ENCODE measurements at regions not wholly inside any gene's neighbourhood (a gene's known extent, or its start where the extent isn't known, plus 50 kb on each side); places are given as distances from the start of the nearest gene placed in this dataset.

DNA sequence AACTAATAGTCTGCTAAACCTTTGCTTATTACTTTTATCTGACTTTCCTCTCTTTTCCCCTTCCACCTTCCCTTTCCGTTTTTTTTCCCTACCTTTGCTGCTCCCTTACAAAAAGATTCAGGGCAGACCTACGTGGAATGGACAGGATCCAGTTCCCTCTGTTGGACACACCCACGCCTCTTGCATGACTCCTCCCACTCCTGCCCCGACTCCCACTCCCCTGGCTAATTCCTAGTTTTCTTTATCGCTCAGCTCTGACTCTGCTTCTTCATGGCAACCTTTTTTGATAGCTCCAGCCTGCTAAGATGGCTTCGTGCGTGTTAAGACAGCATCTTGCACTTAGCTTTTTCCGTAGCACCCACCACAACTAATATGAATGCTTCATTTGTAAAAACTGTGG, 715.6 kb upstream of the NRSN1 start:
- Histone ChIP-seq H3K9me2 (ENCODE audit: insufficient read depth, low read length) (no peaks in the 10 kb centered on the region), H3K4me3 (ENCODE audit: low read length) (no peak overlapping the region), H3K79me2 (replicated peaks; ENCODE audit: insufficient read depth, low read length) (no peaks in the 10 kb centered on the region), H3K9ac (ENCODE audit: low read length) (no peak overlapping the region), H3K27me3 (ENCODE audit: insufficient read depth, low read depth, low read length) (no peaks in the 10 kb centered on the region), H2AFZ (ENCODE audit: low read depth, low read length) (no peak overlapping the region), H3K9me3 (ENCODE audit: low read length) (no peaks in the 10 kb centered on the region), H3K27ac (ENCODE audit: low read length) (no peak overlapping the region), H3K4me2 (ENCODE audit: low read length) (no peak overlapping the region), H3K36me3 (ENCODE audit: insufficient read depth, low read length) (no peaks in the 10 kb centered on the region), H4K20me1 (ENCODE audit: insufficient read depth) (no peaks in the 10 kb centered on the region), H3F3A (ENCODE audit: insufficient read depth, low read length, poor library complexity, severe bottlenecking) (no peaks in the 10 kb centered on the region)
- TF ChIP-seq SMC3 (conservative IDR thresholded peaks at IDR 0.05; ENCODE audit: poor library complexity): no peak
- TF ChIP-seq EZH2 (IDR thresholded peaks at IDR 0.05; ENCODE audit: borderline replicate concordance, insufficient read depth, low read length, poor library complexity, severe bottlenecking): no peak
- TF ChIP-seq TAF1 (IDR thresholded peaks at IDR 0.05; ENCODE audit: low read depth): no peak
- TF ChIP-seq POLR2AphosphoS5 (IDR thresholded peaks at IDR 0.05): no peak
- no peak for TF ChIP-seq EP300 (conservative IDR thresholded peaks at IDR 0.05; ENCODE audit: poor library complexity, severe bottlenecking)
- TF ChIP-seq, protein P1, sequence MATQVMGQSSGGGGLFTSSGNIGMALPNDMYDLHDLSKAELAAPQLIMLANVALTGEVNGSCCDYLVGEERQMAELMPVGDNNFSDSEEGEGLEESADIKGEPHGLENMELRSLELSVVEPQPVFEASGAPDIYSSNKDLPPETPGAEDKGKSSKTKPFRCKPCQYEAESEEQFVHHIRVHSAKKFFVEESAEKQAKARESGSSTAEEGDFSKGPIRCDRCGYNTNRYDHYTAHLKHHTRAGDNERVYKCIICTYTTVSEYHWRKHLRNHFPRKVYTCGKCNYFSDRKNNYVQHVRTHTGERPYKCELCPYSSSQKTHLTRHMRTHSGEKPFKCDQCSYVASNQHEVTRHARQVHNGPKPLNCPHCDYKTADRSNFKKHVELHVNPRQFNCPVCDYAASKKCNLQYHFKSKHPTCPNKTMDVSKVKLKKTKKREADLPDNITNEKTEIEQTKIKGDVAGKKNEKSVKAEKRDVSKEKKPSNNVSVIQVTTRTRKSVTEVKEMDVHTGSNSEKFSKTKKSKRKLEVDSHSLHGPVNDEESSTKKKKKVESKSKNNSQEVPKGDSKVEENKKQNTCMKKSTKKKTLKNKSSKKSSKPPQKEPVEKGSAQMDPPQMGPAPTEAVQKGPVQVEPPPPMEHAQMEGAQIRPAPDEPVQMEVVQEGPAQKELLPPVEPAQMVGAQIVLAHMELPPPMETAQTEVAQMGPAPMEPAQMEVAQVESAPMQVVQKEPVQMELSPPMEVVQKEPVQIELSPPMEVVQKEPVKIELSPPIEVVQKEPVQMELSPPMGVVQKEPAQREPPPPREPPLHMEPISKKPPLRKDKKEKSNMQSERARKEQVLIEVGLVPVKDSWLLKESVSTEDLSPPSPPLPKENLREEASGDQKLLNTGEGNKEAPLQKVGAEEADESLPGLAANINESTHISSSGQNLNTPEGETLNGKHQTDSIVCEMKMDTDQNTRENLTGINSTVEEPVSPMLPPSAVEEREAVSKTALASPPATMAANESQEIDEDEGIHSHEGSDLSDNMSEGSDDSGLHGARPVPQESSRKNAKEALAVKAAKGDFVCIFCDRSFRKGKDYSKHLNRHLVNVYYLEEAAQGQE (IDR thresholded peaks at IDR 0.05; ENCODE audit: borderline replicate concordance): no peak
- no peak for TF ChIP-seq MXI1 (conservative IDR thresholded peaks at IDR 0.05; ENCODE audit: poor library complexity, severe bottlenecking)
- no peak for TF ChIP-seq RAD21 (conservative IDR thresholded peaks at IDR 0.05)

DNA sequence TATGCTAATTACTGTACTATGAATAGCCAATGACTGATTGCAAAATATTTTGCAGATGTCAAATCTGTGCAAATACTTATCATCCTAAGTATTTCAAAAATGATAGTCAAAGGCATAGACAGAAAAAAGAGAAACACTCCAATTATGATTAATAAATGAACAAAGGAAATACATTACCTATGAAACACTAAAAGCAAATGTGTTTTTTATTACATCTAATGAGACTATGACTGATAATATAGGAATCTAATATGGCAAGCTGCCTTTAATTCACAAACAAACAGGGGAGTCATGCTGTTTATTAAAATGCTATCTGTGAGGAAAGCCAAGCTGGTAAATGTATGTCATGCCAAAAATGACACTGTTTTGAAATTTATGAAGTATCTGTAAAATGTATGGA, 713.2 kb upstream of the NRSN1 start:
- Histone ChIP-seq H4K20me1 (ENCODE audit: insufficient read depth) (no peaks in the 10 kb centered on the region), H3K27ac (ENCODE audit: low read length) (no peak overlapping the region), H3K27me3 (ENCODE audit: insufficient read depth, low read depth, low read length) (no peaks in the 10 kb centered on the region), H3K79me2 (replicated peaks; ENCODE audit: insufficient read depth, low read length) (no peaks in the 10 kb centered on the region), H3K9me2 (ENCODE audit: insufficient read depth, low read length) (no peaks in the 10 kb centered on the region), H3K9me3 (ENCODE audit: low read length) (no peaks in the 10 kb centered on the region), H3K4me3 (ENCODE audit: low read length) (no peak overlapping the region), H3K9ac (ENCODE audit: low read length) (no peak overlapping the region), H2AFZ (ENCODE audit: low read depth, low read length) (no peak overlapping the region), H3K4me2 (ENCODE audit: low read length) (no peak overlapping the region), H3K36me3 (ENCODE audit: insufficient read depth, low read length) (no peaks in the 10 kb centered on the region), H3F3A (ENCODE audit: insufficient read depth, low read length, poor library complexity, severe bottlenecking) (no peaks in the 10 kb centered on the region)
- TF ChIP-seq, protein P1 (IDR thresholded peaks at IDR 0.05; ENCODE audit: borderline replicate concordance): no peak
- TF ChIP-seq, protein P2, sequence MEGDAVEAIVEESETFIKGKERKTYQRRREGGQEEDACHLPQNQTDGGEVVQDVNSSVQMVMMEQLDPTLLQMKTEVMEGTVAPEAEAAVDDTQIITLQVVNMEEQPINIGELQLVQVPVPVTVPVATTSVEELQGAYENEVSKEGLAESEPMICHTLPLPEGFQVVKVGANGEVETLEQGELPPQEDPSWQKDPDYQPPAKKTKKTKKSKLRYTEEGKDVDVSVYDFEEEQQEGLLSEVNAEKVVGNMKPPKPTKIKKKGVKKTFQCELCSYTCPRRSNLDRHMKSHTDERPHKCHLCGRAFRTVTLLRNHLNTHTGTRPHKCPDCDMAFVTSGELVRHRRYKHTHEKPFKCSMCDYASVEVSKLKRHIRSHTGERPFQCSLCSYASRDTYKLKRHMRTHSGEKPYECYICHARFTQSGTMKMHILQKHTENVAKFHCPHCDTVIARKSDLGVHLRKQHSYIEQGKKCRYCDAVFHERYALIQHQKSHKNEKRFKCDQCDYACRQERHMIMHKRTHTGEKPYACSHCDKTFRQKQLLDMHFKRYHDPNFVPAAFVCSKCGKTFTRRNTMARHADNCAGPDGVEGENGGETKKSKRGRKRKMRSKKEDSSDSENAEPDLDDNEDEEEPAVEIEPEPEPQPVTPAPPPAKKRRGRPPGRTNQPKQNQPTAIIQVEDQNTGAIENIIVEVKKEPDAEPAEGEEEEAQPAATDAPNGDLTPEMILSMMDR (IDR thresholded peaks at IDR 0.05; ENCODE audit: poor library complexity, severe bottlenecking): no peak
- TF ChIP-seq POLR2AphosphoS5 (IDR thresholded peaks at IDR 0.05): no peak
- TF ChIP-seq TAF1 (IDR thresholded peaks at IDR 0.05; ENCODE audit: low read depth): no peak
- TF ChIP-seq MXI1 (conservative IDR thresholded peaks at IDR 0.05; ENCODE audit: poor library complexity, severe bottlenecking): no peak
- no peak for TF ChIP-seq SMC3 (conservative IDR thresholded peaks at IDR 0.05; ENCODE audit: poor library complexity)
- no peak for TF ChIP-seq RAD21 (conservative IDR thresholded peaks at IDR 0.05)
- TF ChIP-seq EP300 (conservative IDR thresholded peaks at IDR 0.05; ENCODE audit: poor library complexity, severe bottlenecking): no peak
- TF ChIP-seq EZH2 (IDR thresholded peaks at IDR 0.05; ENCODE audit: borderline replicate concordance, insufficient read depth, low read length, poor library complexity, severe bottlenecking): no peak

All from neural cell (in vitro differentiated cells).